Activated CD8-positive, alpha-beta memory T cell treated with anti-CD3 and anti-CD28 coated beads, Interleukin-2, amount 50 U/mL, for 4 hours (primary cell): ENCODE measurements at regions not wholly inside any gene's neighbourhood (a gene's known extent, or its start where the extent isn't known, plus 50 kb on each side); places are given as distances from the start of the nearest gene placed in this dataset.
"Not testable (repeated sequence)": the region's sequence is repeated elsewhere in the genome, so short reads cannot be mapped to it uniquely, and the experiment has no call there.

Source experiments
- DNase-seq: peaks from one replicate; pipeline ENCODE4 v3.0.0-alpha.2; 2020

- DNase-seq = no peak
Measured at GRCh38 chr15:38130205-38130567, 122.5 kb upstream of the SPRED1 start.

- DNase-seq = no peak
Measured at GRCh38 chr15:38130740-38131498, 121.7 kb upstream of the SPRED1 start.

- no peak for DNase-seq
Measured at GRCh38 chr15:38134252-38134651, 118.4 kb upstream of the SPRED1 start.

- not testable (repeated sequence) for DNase-seq
Measured at GRCh38 chr15:38142195-38142594, 110.4 kb upstream of the SPRED1 start.

GRCh38 chr15:38144921-38145320 lies 107.7 kb upstream of the SPRED1 start:
- no peak for DNase-seq

- DNase-seq = no peak
Measured at GRCh38 chr15:38145651-38146111, 107.0 kb upstream of the SPRED1 start.

GRCh38 chr15:38147246-38147645 lies 105.4 kb upstream of the SPRED1 start:
- DNase-seq = no peak

- no peak for DNase-seq
Measured at GRCh38 chr15:38148471-38148870, 104.2 kb upstream of the SPRED1 start.

GRCh38 chr15:38149315-38149714 lies 103.3 kb upstream of the SPRED1 start:
- no peak for DNase-seq

- no peak for DNase-seq
Measured at GRCh38 chr15:38150148-38150547, 102.5 kb upstream of the SPRED1 start.

- DNase-seq = no peak
Measured at GRCh38 chr15:38150794-38151193, 101.8 kb upstream of the SPRED1 start.

GRCh38 chr15:38153781-38154180 lies 98.9 kb upstream of the SPRED1 start:
- no peak for DNase-seq

- no peak for DNase-seq
Measured at GRCh38 chr15:38154255-38154654, 98.4 kb upstream of the SPRED1 start.

GRCh38 chr15:38154837-38155236 lies 97.8 kb upstream of the SPRED1 start:
- DNase-seq = no peak

- DNase-seq = no peak
Measured at GRCh38 chr15:38163658-38164057, 89.0 kb upstream of the SPRED1 start.

GRCh38 chr15:38164061-38164460 lies 88.6 kb upstream of the SPRED1 start:
- DNase-seq = no peak

- DNase-seq = no peak
Measured at GRCh38 chr15:38164507-38164906, 88.1 kb upstream of the SPRED1 start.

- DNase-seq = no peak
Measured at GRCh38 chr15:38168467-38169070, 84.1 kb upstream of the SPRED1 start.

GRCh38 chr15:38171973-38172372 lies 80.7 kb upstream of the SPRED1 start:
- DNase-seq = no peak

- DNase-seq = no peak
Measured at GRCh38 chr15:38174691-38175090, 77.9 kb upstream of the SPRED1 start.

GRCh38 chr15:38176155-38176554 lies 76.5 kb upstream of the SPRED1 start:
- no peak for DNase-seq

GRCh38 chr15:38176691-38177090 lies 75.9 kb upstream of the SPRED1 start:
- DNase-seq = no peak

- no peak for DNase-seq
Measured at GRCh38 chr15:38182900-38183299, 69.7 kb upstream of the SPRED1 start.

- no peak for DNase-seq
Measured at GRCh38 chr15:38186507-38186906, 66.1 kb upstream of the SPRED1 start.
